H9 (cell line): ENCODE measurements at regions not wholly inside any gene's neighbourhood (a gene's known extent, or its start where the extent isn't known, plus 50 kb on each side); places are given as distances from the start of the nearest gene placed in this dataset.

Experiments used
- DNase-seq: peaks from one replicate; pipeline ENCODE4 v3.0.0-alpha.2; 2017
- H2AFZ ChIP-seq: one replicate; pipeline ENCODE4 v1.6.1; 2013; ENCODE audit warnings: mild to moderate bottlenecking, low read length, control low read depth, moderate library complexity
- H2AK5ac ChIP-seq: 2 replicates; pipeline ENCODE4 v1.6.1; 2013; ENCODE audit warnings: low read length, control low read depth, mixed read lengths; ENCODE audit not compliant: insufficient read length
- H2BK120ac ChIP-seq: one replicate; pipeline ENCODE4 v1.6.1; 2013; ENCODE audit warnings: low read depth, mild to moderate bottlenecking, low read length, control low read depth, inconsistent platforms; ENCODE audit not compliant: poor library complexity, severe bottlenecking
- H2BK12ac ChIP-seq: 2 replicates; pipeline ENCODE4 v1.6.1; 2013; ENCODE audit warnings: low read length, control low read depth, mixed read lengths, low read depth; ENCODE audit not compliant: insufficient read length
- H2BK15ac ChIP-seq: 2 replicates; pipeline ENCODE4 v1.6.1; 2013; ENCODE audit warnings: low read depth, low read length, control low read depth
- H2BK20ac ChIP-seq: one replicate; pipeline ENCODE4 v1.6.1; 2013; ENCODE audit warnings: low read depth, mild to moderate bottlenecking, low read length, control low read depth, inconsistent platforms; ENCODE audit not compliant: poor library complexity, severe bottlenecking
- H2BK5ac ChIP-seq: 2 replicates; pipeline ENCODE4 v1.6.1; 2013; ENCODE audit warnings: low read length, control low read depth, mixed read lengths; ENCODE audit not compliant: insufficient read length
- H3K14ac ChIP-seq: 2 replicates; pipeline ENCODE4 v1.6.1; 2013; ENCODE audit warnings: low read length, control low read depth; ENCODE audit not compliant: insufficient read depth
- H3K18ac ChIP-seq: 2 replicates; pipeline ENCODE4 v1.6.1; 2013; ENCODE audit warnings: low read depth, mild to moderate bottlenecking, mixed read lengths, low read length, control low read depth; ENCODE audit not compliant: insufficient read length
- H3K23ac ChIP-seq: 2 replicates; pipeline ENCODE4 v1.6.1; 2013; ENCODE audit warnings: low read length, control low read depth, mixed read lengths, low read depth; ENCODE audit not compliant: insufficient read length
- H3K23me2 ChIP-seq: 2 replicates; pipeline ENCODE4 v1.6.1; 2013; ENCODE audit warnings: low read depth, mild to moderate bottlenecking, mixed read lengths, low read length, control low read depth; ENCODE audit not compliant: insufficient read length, poor library complexity, severe bottlenecking
- H3K27ac ChIP-seq: 2 replicates; pipeline ENCODE4 v1.5.1; 2013; ENCODE audit warnings: low read length, control low read depth, mixed read lengths, low read depth; ENCODE audit not compliant: insufficient read length
- H3K27me3 ChIP-seq: 2 replicates; pipeline ENCODE4 v1.6.1; 2013; ENCODE audit warnings: low read length, control low read depth, inconsistent platforms; ENCODE audit not compliant: insufficient read depth
- H3K4ac ChIP-seq: 2 replicates; pipeline ENCODE4 v1.6.1; 2013; ENCODE audit warnings: low read depth, mild to moderate bottlenecking, control low read depth, inconsistent platforms, low read length, moderate library complexity
- H3K4me1 ChIP-seq: 2 replicates; pipeline ENCODE4 v1.6.1; 2013; ENCODE audit warnings: low read length, control low read depth, inconsistent platforms; ENCODE audit not compliant: insufficient read depth
- H3K4me2 ChIP-seq: 2 replicates; pipeline ENCODE4 v1.6.1; 2013; ENCODE audit warnings: low read length, control low read depth, mixed read lengths; ENCODE audit not compliant: insufficient read length, insufficient read depth
- H3K56ac ChIP-seq: 2 replicates; pipeline ENCODE4 v1.6.1; 2013; ENCODE audit warnings: low read depth, mild to moderate bottlenecking, mixed read lengths, low read length, control low read depth; ENCODE audit not compliant: insufficient read length
- H3K79me1 ChIP-seq: 2 replicates; pipeline ENCODE4 v1.6.1; 2013; ENCODE audit warnings: low read depth, mild to moderate bottlenecking, moderate library complexity, low read length, control low read depth, inconsistent platforms; ENCODE audit not compliant: insufficient read depth, poor library complexity, severe bottlenecking
- H3K79me2 ChIP-seq: 2 replicates; pipeline ENCODE4 v1.6.1; 2013; ENCODE audit warnings: low read length, control low read depth, inconsistent platforms; ENCODE audit not compliant: insufficient read depth
- H3K9ac ChIP-seq: 2 replicates; pipeline ENCODE4 v1.6.1; 2013; ENCODE audit warnings: low read length, control low read depth, mixed read lengths; ENCODE audit not compliant: insufficient read length; ENCODE audit errors: extremely low read depth
- H3K9me3 ChIP-seq: one replicate; pipeline ENCODE4 v1.6.1; 2013; ENCODE audit warnings: low read depth, low read length, inconsistent platforms; ENCODE audit not compliant: control insufficient read depth
- H3T11ph ChIP-seq: one replicate; pipeline ENCODE4 v1.6.1; 2013; ENCODE audit warnings: mild to moderate bottlenecking, low read length, control low read depth, inconsistent platforms
- H4K20me1 ChIP-seq: one replicate; pipeline ENCODE4 v1.6.1; 2013; ENCODE audit not compliant: control insufficient read depth, insufficient read length, insufficient read depth
- H4K5ac ChIP-seq: 2 replicates; pipeline ENCODE4 v1.6.1; 2013; ENCODE audit warnings: low read depth, mild to moderate bottlenecking, mixed read lengths, low read length, control low read depth; ENCODE audit not compliant: insufficient read length
- H4K8ac ChIP-seq: replicated peaks from 2 replicates; pipeline ENCODE4 v1.6.1; 2013; ENCODE audit warnings: low read length, control low read depth, mixed read lengths, low read depth; ENCODE audit not compliant: insufficient read length
- H4K91ac ChIP-seq: 2 replicates; pipeline ENCODE4 v1.6.1; 2013; ENCODE audit warnings: low read depth, mild to moderate bottlenecking, moderate library complexity, mixed read lengths, low read length, control low read depth; ENCODE audit not compliant: insufficient read length
- H3K27ac Mint-ChIP-seq, 3 experiments: 2 replicates in 2 of 3; 3 replicates in 1 of 3; pipeline ENCODE4 v1.8.0; 2020 to 2021; ENCODE audit warnings: mixed read lengths in 3 of 3, mild to moderate bottlenecking in 1 of 3, moderate library complexity in 1 of 3
- H3K27me3 Mint-ChIP-seq: 2 replicates; pipeline ENCODE4 v1.8.0; 2021; ENCODE audit warnings: low read depth, mild to moderate bottlenecking, moderate library complexity, mixed read lengths
- H3K36me3 Mint-ChIP-seq, 3 experiments: 2 replicates in 2 of 3; 3 replicates in 1 of 3; pipeline ENCODE4 v1.8.0; 2020 to 2021; ENCODE audit warnings: low read depth in 3 of 3, mixed read lengths in 3 of 3; ENCODE audit not compliant: insufficient read depth in 1 of 3
- H3K4me1 Mint-ChIP-seq, 2 experiments: 2 replicates each; pipeline ENCODE4 v1.8.0; 2020; ENCODE audit warnings: mixed read lengths in 2 of 2
- H3K4me3 Mint-ChIP-seq, 2 experiments: 2 replicates in 1 of 2; 3 replicates in 1 of 2; pipeline ENCODE4 v1.8.0; 2020 to 2021; ENCODE audit warnings: mild to moderate bottlenecking in 2 of 2, mixed read lengths in 2 of 2, moderate library complexity in 1 of 2
- H3K9me3 Mint-ChIP-seq, 2 experiments: 2 replicates in 1 of 2; 3 replicates in 1 of 2; pipeline ENCODE4 v1.8.0; 2020; ENCODE audit warnings: mild to moderate bottlenecking in 2 of 2, mixed read lengths in 2 of 2, moderate library complexity in 1 of 2
- CTCF ChIP-seq: fragments of 200-600 bp; sonication (generic); conservative IDR thresholded peaks from 3 replicates; pipeline ENCODE4 v1.8.0; 2021; ENCODE audit warnings: antibody characterized with exemption, mild to moderate bottlenecking
- WGBS: extraction: QIAGEN DNeasy Blood & Tissue Kit; methylation state at CpG from one replicate; pipeline ENCODE4 v1.1.7; 2013; ENCODE audit warnings: missing lambda C conversion rate, low lambda C conversion rate, mixed read lengths; ENCODE audit not compliant: insufficient read length; ENCODE audit errors: extremely low coverage; 5-methylcytosine and 5-hydroxymethylcytosine counted together

DNA sequence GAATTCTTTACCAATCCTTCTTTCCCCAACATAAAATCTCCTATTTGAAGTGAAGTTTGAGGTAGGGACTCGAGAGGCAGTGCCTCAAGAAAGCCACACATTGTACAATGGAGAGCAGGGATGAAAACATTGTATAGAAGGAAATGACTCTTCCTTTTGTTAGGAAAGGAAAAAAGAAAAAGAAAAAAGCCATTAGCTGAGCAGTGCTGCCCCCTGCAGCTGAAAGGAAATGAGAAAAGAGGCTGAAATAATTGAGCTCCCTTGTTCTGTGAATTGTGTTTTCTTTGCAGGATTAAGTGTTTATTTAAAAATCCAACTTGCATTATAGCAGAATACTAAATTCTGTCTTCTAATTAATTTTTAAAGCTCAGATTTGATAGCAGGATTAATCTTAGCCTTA, 162.9 kb upstream of the SASH1 start:
- Histone ChIP-seq H2BK5ac (no peak overlapping the region), H2BK12ac (no peak overlapping the region), H3K79me1 (no peaks in the 10 kb centered on the region), H3K9ac (no peak overlapping the region), H3K23ac (no peak overlapping the region), H3T11ph (no peak overlapping the region), H3K18ac (no peak overlapping the region), H4K20me1 (no peaks in the 10 kb centered on the region), H3K56ac (no peak overlapping the region), H3K23me2 (no peaks in the 10 kb centered on the region), H3K79me2 (no peaks in the 10 kb centered on the region), H3K27me3 (no peaks in the 10 kb centered on the region), H2BK15ac (no peak overlapping the region), H3K4ac (no peak overlapping the region), H2AK5ac (no peak overlapping the region), H3K4me1 (no peaks in the 10 kb centered on the region), H3K14ac (no peak overlapping the region), H2AFZ (no peak overlapping the region), H4K8ac (no peak overlapping the region), H3K9me3 (no peaks in the 10 kb centered on the region), H4K5ac (no peak overlapping the region), H3K4me2 (no peak overlapping the region), H3K27ac (no peak overlapping the region), H2BK120ac (no peak overlapping the region), H4K91ac (no peak overlapping the region), H2BK20ac (no peak overlapping the region)
- Mint-ChIP-seq H3K9me3 (peaks cover 5 to 13% of the 10 kb centered on the region in 2 experiments; a peak in 2 of 5 replicates), H3K4me3 (no peak overlapping the region), H3K4me1 (peaks cover 9 to 11% of the 10 kb centered on the region in 2 experiments), H3K36me3 (peaks cover 0 to 13% (median 4%) of the 10 kb centered on the region in 3 experiments; a peak in 3 of 7 replicates), H3K27ac (no peak overlapping the region), H3K27me3 (no peaks in the 10 kb centered on the region)
- TF ChIP-seq CTCF: peak; percentile 69
- no CpG with 5 or more reads among the region's 1 CpG for WGBS
- DNase-seq: no peak
